ENCODE measurements at regions not wholly inside any gene's neighbourhood (a gene's known extent, or its start where the extent isn't known, plus 50 kb on each side); places are given as distances from the start of the nearest gene placed in this dataset.

DNA sequence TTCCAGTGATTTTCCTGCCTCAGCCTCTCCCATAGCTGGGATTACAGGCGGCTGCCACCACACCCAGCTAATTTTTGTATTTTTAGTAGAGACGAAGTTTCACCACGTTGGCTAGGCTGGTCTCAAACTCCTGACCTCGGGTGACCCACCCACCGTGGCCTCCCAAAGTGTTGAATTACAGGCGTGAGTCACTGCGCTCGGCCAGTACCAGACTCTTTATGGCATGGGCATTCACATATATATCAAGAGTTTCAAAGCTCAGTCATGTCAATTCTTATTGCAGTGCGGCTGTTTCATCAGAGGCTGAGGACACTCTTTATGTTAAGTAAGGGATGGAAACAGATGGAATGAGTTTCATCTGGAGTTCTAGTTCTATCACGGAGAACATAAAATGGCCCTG is 315.2 kb upstream of the CDH6 start:
- DNase-seq (no peak), ATAC-seq (no peak)
- Histone ChIP-seq H3K9me3 (no peaks in the 10 kb centered on the region), H3K4me3 (no peak overlapping the region), H3K36me3 (replicated peaks in 1 of 2; ENCODE audit: insufficient read depth in 1 of 2, low read depth in 2 of 2) (no peaks in the 10 kb centered on the region), H3K4me1 (no peaks in the 10 kb centered on the region), H3K27ac (no peak overlapping the region), H3K27me3 (no peaks in the 10 kb centered on the region)
- no peak for TF ChIP-seq POLR2A (IDR thresholded peaks at IDR 0.05)
- TF ChIP-seq, protein P1, sequence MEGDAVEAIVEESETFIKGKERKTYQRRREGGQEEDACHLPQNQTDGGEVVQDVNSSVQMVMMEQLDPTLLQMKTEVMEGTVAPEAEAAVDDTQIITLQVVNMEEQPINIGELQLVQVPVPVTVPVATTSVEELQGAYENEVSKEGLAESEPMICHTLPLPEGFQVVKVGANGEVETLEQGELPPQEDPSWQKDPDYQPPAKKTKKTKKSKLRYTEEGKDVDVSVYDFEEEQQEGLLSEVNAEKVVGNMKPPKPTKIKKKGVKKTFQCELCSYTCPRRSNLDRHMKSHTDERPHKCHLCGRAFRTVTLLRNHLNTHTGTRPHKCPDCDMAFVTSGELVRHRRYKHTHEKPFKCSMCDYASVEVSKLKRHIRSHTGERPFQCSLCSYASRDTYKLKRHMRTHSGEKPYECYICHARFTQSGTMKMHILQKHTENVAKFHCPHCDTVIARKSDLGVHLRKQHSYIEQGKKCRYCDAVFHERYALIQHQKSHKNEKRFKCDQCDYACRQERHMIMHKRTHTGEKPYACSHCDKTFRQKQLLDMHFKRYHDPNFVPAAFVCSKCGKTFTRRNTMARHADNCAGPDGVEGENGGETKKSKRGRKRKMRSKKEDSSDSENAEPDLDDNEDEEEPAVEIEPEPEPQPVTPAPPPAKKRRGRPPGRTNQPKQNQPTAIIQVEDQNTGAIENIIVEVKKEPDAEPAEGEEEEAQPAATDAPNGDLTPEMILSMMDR (IDR thresholded peaks at IDR 0.05), result no peak
- intact Hi-C loops (cut with DNase I), result no loop called here
- 76 to 78% methylated on average over 10 of the region's 10 CpGs for WGBS, 2 donors

DNA sequence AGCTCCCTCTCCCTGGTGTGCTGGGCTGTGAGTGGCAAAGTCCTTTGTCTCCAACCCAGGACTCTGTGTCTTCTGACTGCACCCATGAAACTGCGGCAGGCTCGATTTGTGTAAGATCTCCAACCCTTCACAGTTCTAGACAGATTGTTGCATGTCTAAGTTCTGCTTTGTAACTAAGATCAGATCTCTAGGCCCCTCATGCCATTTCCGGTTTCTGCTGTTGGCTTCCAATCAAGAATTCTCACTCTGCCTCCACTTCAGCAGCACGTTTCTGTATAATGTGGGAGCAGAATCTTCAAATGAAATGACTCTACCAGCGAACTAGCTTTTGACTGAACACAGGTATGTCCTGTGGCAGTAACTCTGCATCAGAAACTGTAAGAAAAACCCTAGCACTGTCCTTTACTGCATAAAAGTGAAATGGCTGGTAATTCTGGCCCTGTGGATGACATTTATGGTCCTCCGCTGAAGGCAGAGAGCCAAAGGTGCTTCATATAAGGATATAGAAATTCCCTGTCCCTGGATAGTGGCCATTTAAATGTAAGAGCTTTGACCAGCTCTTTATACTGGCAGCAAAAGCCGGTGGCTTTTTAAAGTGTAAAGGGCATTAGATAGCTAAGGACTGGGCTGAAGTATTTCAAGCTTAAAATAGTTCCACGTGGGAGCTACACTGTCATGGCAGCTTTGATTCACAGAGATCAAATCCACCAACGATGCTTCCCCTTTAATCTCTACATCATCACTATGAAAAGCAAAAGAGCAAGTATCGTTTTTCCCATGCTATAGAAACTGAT is 319.0 kb upstream of the CDH6 start:
- no peak overlapping the region for H3K4me3 ChIP-seq
- 50 to 52% methylated on average over 10 of the region's 10 CpGs for WGBS, 2 donors
- no peaks in the 10 kb centered on the region for H3K36me3 ChIP-seq (replicated peaks in 1 of 2; ENCODE audit: insufficient read depth in 1 of 2, low read depth in 2 of 2)
- DNase-seq (no peak), ATAC-seq (no peak)
- TF ChIP-seq POLR2A (IDR thresholded peaks at IDR 0.05), result no peak
- TF ChIP-seq, protein P1 (IDR thresholded peaks at IDR 0.05), result no peak
- H3K4me1 ChIP-seq, result no peaks in the 10 kb centered on the region
- no peaks in the 10 kb centered on the region for H3K9me3 ChIP-seq
- intact Hi-C loops (cut with DNase I), result no loop called here
- no peaks in the 10 kb centered on the region for H3K27me3 ChIP-seq
- H3K27ac ChIP-seq, result no peak overlapping the region

GRCh38 chr5:30871196-30871595 is 322.3 kb upstream of the CDH6 start:
- DNase-seq (no peak), ATAC-seq (no peak)
- 39 to 47% methylated on average over 3 of the region's 3 CpGs for WGBS, 2 donors
- Histone ChIP-seq H3K27ac (no peak overlapping the region), H3K9me3 (no peaks in the 10 kb centered on the region), H3K27me3 (no peaks in the 10 kb centered on the region), H3K36me3 (replicated peaks in 1 of 2; ENCODE audit: insufficient read depth in 1 of 2, low read depth in 2 of 2) (no peaks in the 10 kb centered on the region), H3K4me1 (no peaks in the 10 kb centered on the region), H3K4me3 (no peak overlapping the region)
- TF ChIP-seq, protein P1 (IDR thresholded peaks at IDR 0.05), result no peak
- no peak for TF ChIP-seq POLR2A (IDR thresholded peaks at IDR 0.05)
- intact Hi-C loops (cut with DNase I), result no loop called here

GRCh38 chr5:30867711-30868110 is 325.8 kb upstream of the CDH6 start:
- Histone ChIP-seq H3K4me1 (no peaks in the 10 kb centered on the region), H3K9me3 (no peaks in the 10 kb centered on the region), H3K27me3 (no peaks in the 10 kb centered on the region), H3K36me3 (replicated peaks in 1 of 2; ENCODE audit: insufficient read depth in 1 of 2, low read depth in 2 of 2) (no peaks in the 10 kb centered on the region), H3K4me3 (no peak overlapping the region), H3K27ac (no peak overlapping the region)
- DNase-seq, result no peak
- TF ChIP-seq POLR2A (IDR thresholded peaks at IDR 0.05), result no peak
- TF ChIP-seq, protein P1 (IDR thresholded peaks at IDR 0.05), result no peak
- intact Hi-C loops (cut with DNase I), result no loop called here
- no peak for ATAC-seq

- intact Hi-C loops (cut with DNase I), result no loop called here
- Histone ChIP-seq H3K9me3 (no peaks in the 10 kb centered on the region), H3K27me3 (no peaks in the 10 kb centered on the region), H3K4me1 (no peaks in the 10 kb centered on the region), H3K36me3 (replicated peaks in 1 of 2; ENCODE audit: insufficient read depth in 1 of 2, low read depth in 2 of 2) (no peaks in the 10 kb centered on the region), H3K4me3 (no peak overlapping the region), H3K27ac (no peak overlapping the region)
- WGBS, 2 donors, result 58% methylated on average over 8 of the region's 8 CpGs
- no peak for ATAC-seq
- TF ChIP-seq, protein P1 (IDR thresholded peaks at IDR 0.05), result no peak
- TF ChIP-seq POLR2A (IDR thresholded peaks at IDR 0.05), result no peak
- no peak for DNase-seq
Observed at GRCh38 chr5:30866142-30866541, 327.3 kb upstream of the CDH6 start.

Data from body of pancreas (tissue), 4 donors.